Thyroid gland (tissue), 4 donors: ENCODE measurements at regions not wholly inside any gene's neighbourhood (a gene's known extent, or its start where the extent isn't known, plus 50 kb on each side); places are given as distances from the start of the nearest gene placed in this dataset.

ENCODE experiments used
- DNase-seq, 2 donors: peaks; one replicate each; pipeline ENCODE4 v3.0.0-alpha.2; 2019
- H3K27ac ChIP-seq, 3 donors: fragments of 200-600 bp; sonication (generic); 1 replicate in 2 of 3; 2 replicates in 1 of 3; pipeline ENCODE4 v1.5.1; 2016 to 2019; ENCODE audit warnings: mild to moderate bottlenecking in 1 of 3, moderate library complexity in 1 of 3
- H3K27me3 ChIP-seq: fragments of 200-600 bp; sonication (generic); one replicate; pipeline ENCODE4 v1.5.1; 2019
- H3K36me3 ChIP-seq, 2 donors: fragments of 200-600 bp; sonication (generic); one replicate each; pipeline ENCODE4 v1.5.1; 2016 to 2019
- H3K4me1 ChIP-seq, 2 donors: fragments of 200-600 bp; sonication (generic); one replicate each; pipeline ENCODE4 v1.5.1; 2017 to 2019
- H3K4me3 ChIP-seq, 3 donors: fragments of 200-600 bp; sonication (generic); replicated peaks in 1 of 3; 1 replicate in 2 of 3; 2 replicates in 1 of 3; pipeline ENCODE4 v1.5.1; 2016; ENCODE audit warnings: mild to moderate bottlenecking in 1 of 3
- H3K9me3 ChIP-seq: fragments of 200-600 bp; sonication (generic); one replicate; pipeline ENCODE4 v1.5.1; 2017
- POLR2A ChIP-seq, 2 donors: fragments of 450-650 bp; IDR thresholded peaks; one replicate each; pipeline ENCODE4 v1.6.1; 2017; ENCODE audit warnings: antibody characterized with exemption in 2 of 2, mild to moderate bottlenecking in 2 of 2, moderate library complexity in 1 of 2
- WGBS, 2 donors: methylation state at CpG; one replicate each; pipeline ENCODE4 v1.1.5; 2017; 5-methylcytosine and 5-hydroxymethylcytosine counted together
- intact Hi-C: fragments of 100-400 bp; cut with DNase I; formaldehyde crosslinking; loops from one replicate; pipeline ENCODE4 v1.15.1; 2023
- TF ChIP-seq, protein P1 (sequence below), 6 experiments: fragments of 200-600 bp in 3 of 6; fragments of 450-650 bp in 3 of 6; sonication (generic) in 3 of 6; IDR thresholded peaks; one replicate each; pipeline ENCODE4 v1.5.1; 2016 to 2019; ENCODE audit warnings: antibody characterized with exemption in 6 of 6, mild to moderate bottlenecking in 2 of 6, inconsistent platforms in 1 of 6, moderate library complexity in 1 of 6

DNA sequence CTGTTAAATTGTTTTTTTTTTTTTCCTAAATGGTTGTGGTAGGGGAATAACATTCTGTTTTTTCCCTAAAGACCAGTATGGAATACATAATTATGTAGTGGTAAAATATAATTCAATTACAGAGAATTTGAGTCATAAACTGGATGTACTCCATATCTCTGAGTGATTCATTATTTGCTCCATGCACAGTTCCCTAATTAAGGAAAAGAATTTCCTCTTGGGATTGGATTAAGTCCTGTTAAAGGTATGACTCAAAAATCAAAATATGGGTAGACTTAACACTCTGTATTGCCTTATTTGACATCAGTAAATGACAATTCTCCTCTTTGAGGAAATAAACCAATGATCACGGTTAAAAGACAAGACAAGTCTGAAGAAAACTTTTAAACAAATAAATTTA lies 78.0 kb upstream of the KCNH8 start:
- intact Hi-C loops, result no loop called here
- no peaks in the 10 kb centered on the region for H3K27me3 ChIP-seq
- H3K27ac ChIP-seq, result no peak overlapping the region
- H3K4me1 ChIP-seq, result no peaks in the 10 kb centered on the region
- no peak for TF ChIP-seq POLR2A (IDR thresholded peaks at IDR 0.05)
- TF ChIP-seq, protein P1, sequence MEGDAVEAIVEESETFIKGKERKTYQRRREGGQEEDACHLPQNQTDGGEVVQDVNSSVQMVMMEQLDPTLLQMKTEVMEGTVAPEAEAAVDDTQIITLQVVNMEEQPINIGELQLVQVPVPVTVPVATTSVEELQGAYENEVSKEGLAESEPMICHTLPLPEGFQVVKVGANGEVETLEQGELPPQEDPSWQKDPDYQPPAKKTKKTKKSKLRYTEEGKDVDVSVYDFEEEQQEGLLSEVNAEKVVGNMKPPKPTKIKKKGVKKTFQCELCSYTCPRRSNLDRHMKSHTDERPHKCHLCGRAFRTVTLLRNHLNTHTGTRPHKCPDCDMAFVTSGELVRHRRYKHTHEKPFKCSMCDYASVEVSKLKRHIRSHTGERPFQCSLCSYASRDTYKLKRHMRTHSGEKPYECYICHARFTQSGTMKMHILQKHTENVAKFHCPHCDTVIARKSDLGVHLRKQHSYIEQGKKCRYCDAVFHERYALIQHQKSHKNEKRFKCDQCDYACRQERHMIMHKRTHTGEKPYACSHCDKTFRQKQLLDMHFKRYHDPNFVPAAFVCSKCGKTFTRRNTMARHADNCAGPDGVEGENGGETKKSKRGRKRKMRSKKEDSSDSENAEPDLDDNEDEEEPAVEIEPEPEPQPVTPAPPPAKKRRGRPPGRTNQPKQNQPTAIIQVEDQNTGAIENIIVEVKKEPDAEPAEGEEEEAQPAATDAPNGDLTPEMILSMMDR (IDR thresholded peaks at IDR 0.05), result no peak
- H3K9me3 ChIP-seq, result no peaks in the 10 kb centered on the region
- no peak overlapping the region for H3K4me3 ChIP-seq
- no peak for DNase-seq
- no peaks in the 10 kb centered on the region for H3K36me3 ChIP-seq
- WGBS, 2 donors, result 90 to 92% methylated on average over 1 of the region's 1 CpG

DNA sequence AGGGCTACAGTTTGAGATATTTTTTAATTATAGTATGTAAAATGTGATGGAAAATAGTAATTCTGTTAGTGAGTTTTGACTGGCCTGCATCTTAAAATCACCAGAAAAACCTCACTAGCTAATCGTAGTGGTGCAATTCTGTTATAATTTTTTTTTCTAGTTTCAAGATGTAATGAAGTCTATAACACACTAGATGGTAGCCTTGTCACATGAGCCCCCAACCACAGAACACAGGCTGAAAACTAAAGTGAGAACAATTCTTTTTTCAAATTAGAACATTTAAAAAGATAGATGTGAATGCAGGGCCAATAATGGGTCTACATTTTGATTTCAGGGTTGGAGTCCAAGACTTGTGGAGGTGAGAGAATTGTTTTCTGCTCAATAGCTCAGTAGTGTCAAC lies 83.3 kb upstream of the KCNH8 start:
- Histone ChIP-seq H3K9me3 (no peaks in the 10 kb centered on the region), H3K4me3 (no peak overlapping the region), H3K27me3 (no peaks in the 10 kb centered on the region), H3K36me3 (no peaks in the 10 kb centered on the region), H3K27ac (no peak overlapping the region), H3K4me1 (no peaks in the 10 kb centered on the region)
- TF ChIP-seq POLR2A (IDR thresholded peaks at IDR 0.05), result no peak
- TF ChIP-seq, protein P1 (IDR thresholded peaks at IDR 0.05), result peak in 3 of 6 experiments; percentile 16 to 42 (median 31)
- intact Hi-C loops, result no loop called here
- DNase-seq, result no peak
- WGBS, 2 donors, result 24 to 28% methylated on average over 1 of the region's 1 CpG

DNA sequence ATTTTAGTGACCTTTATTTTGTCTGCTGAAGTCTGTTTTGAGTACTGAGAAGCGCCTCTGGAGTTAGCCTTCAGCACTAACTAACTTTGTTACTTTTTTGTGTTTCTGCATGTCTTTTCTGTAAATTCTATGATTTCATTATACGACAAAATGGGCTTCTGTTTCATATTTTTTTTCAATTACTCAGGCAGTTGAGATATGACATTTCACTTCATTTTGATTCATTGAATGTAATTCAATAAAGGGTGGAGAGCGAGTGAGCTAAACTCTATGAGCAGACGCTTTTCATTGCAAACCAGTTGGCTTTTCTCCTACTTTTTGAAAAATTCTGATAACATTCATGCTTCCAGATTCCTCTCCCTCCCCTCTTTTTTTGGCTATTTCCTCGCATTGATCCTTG lies 84.4 kb upstream of the KCNH8 start:
- 80 to 82% methylated on average over 5 of the region's 5 CpGs for WGBS, 2 donors
- intact Hi-C loops, result no loop called here

DNA sequence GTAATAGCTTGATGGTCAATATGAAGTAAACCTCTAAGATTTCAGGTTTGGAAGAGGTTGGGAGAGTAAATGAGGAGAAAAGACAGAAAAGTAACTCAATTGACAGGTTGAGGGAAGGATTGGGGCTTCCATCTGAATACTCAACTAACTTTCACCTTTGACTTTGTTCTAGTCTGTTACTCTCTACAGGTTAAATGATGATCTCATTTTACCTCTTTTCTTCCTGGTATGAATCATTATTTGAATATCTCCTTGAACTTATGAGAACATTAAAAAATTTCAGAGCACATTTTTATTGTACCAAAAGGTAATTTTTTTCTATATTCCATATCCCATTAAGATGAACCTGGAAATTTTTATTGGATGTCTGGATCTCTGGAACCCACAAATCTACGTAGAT lies 87.9 kb upstream of the KCNH8 start:
- no peak for DNase-seq
- H3K4me3 ChIP-seq, result no peak overlapping the region
- no peaks in the 10 kb centered on the region for H3K36me3 ChIP-seq
- TF ChIP-seq POLR2A (IDR thresholded peaks at IDR 0.05), result no peak
- TF ChIP-seq, protein P1 (IDR thresholded peaks at IDR 0.05), result no peak
- H3K4me1 ChIP-seq, result no peaks in the 10 kb centered on the region
- no peaks in the 10 kb centered on the region for H3K27me3 ChIP-seq
- no peaks in the 10 kb centered on the region for H3K9me3 ChIP-seq
- WGBS, 2 donors, result 83 to 96% methylated on average over 1 of the region's 1 CpG
- H3K27ac ChIP-seq, result no peak overlapping the region
- intact Hi-C loops, result no loop called here

More for the DNA sequence above, 84.4 kb upstream of the KCNH8 start:
- no peaks in the 10 kb centered on the region for H3K9me3 ChIP-seq
- H3K4me1 ChIP-seq, result no peaks in the 10 kb centered on the region
- no peak for DNase-seq
- H3K4me3 ChIP-seq, result no peak overlapping the region
- TF ChIP-seq POLR2A (IDR thresholded peaks at IDR 0.05), result no peak
- TF ChIP-seq, protein P1 (IDR thresholded peaks at IDR 0.05), result no peak
- H3K27me3 ChIP-seq, result no peaks in the 10 kb centered on the region
- no peak overlapping the region for H3K27ac ChIP-seq
- no peaks in the 10 kb centered on the region for H3K36me3 ChIP-seq

DNA sequence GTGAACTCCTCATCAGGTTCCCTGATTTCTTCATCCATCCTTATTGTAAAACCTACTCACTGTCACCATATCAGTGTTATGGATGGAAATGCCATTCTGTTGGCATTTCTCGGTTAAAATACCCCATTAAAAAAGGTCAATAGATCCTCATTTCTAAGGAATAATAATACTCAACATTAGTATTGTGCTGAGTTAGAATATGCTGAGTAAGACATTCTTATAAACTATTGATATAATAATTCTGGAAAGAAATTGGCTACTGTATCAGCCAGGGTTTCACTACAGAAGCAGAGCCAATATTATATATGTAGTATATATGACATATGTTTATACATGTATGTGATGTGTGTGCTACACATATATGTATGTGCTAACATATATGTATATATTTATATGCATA lies 95.4 kb upstream of the KCNH8 start:
- Histone ChIP-seq H3K27ac (no peak overlapping the region), H3K4me3 (no peak overlapping the region), H3K36me3 (no peaks in the 10 kb centered on the region), H3K27me3 (no peaks in the 10 kb centered on the region), H3K9me3 (no peaks in the 10 kb centered on the region), H3K4me1 (no peaks in the 10 kb centered on the region)
- 85% methylated on average over 1 of the region's 1 CpG for WGBS, 2 donors
- DNase-seq, result no peak
- intact Hi-C loops, result no loop called here
- no peak for TF ChIP-seq POLR2A (IDR thresholded peaks at IDR 0.05)
- TF ChIP-seq, protein P1 (IDR thresholded peaks at IDR 0.05), result no peak
